ENCODE measurements at regions not wholly inside any gene's neighbourhood (a gene's known extent, or its start where the extent isn't known, plus 50 kb on each side); places are given as distances from the start of the nearest gene placed in this dataset.

DNA sequence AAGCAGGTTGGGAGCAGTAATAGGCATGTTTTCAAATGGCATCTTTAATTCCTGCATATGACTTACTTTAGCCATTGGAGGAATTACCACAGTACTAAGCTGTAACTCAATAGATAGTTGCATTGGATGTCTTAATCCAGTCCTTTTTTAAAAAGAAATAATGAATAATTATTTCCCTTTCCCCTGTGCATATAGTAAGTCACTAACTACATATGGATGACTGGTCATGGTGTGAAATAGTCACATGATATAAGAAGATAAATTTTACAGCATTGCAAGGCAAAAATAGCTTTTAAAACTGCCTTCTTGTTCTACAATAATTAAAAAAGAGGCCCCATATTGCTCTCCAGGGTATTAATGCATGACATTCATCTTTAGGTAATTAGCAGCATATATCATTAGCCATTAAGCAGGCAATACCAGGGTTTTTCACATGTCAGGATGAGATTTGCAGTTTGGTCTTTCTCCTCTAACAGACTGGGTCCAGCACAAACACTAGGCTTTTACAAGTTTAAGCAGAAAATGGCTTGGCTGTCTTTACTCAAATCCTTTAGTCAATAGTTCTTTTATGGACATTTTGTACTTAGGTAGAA, 606.4 kb upstream of the RORB start:
- Histone ChIP-seq H3K4me1 (ENCODE audit: control insufficient read depth, insufficient read depth, low read length, poor library complexity, severe bottlenecking) (no peaks in the 10 kb centered on the region), H3K27ac (ENCODE audit: insufficient read depth, low read length, poor library complexity, severe bottlenecking) (no peak overlapping the region), H3K9me3 (ENCODE audit: control insufficient read depth, low read length) (no peaks in the 10 kb centered on the region), H3K4me3 (ENCODE audit: insufficient read depth, low read depth, low read length, poor library complexity, severe bottlenecking) (no peak overlapping the region), H3K36me3 (ENCODE audit: control insufficient read depth, insufficient read depth, low read length) (no peaks in the 10 kb centered on the region), H3K27me3 (replicated peaks; ENCODE audit: control insufficient read depth, insufficient read depth, low read length, poor library complexity, severe bottlenecking) (no peaks in the 10 kb centered on the region)
- no peak for DNase-seq

DNA sequence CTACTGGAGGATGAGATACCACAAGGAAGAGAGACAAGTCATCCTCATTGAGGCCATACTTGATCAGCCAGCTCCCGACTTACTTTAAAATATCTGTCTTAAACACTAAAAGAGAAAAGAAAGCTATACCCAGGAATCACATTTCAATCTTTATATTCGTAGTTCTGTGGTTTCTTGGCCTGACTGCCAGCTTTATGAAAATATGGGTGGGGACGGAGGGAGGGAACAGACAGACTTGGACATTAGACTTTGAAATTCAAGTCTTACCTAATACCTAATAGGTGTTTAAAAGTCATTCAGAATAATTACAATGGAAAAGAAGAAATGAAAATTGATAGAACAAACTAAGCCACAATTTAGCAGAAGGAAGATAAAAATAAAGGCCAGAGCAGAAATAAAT, 604.8 kb upstream of the RORB start:
- no peak overlapping the region for H3K27ac ChIP-seq (ENCODE audit: insufficient read depth, low read length, poor library complexity, severe bottlenecking)
- DNase-seq, result no peak
- H3K4me1 ChIP-seq (ENCODE audit: control insufficient read depth, insufficient read depth, low read length, poor library complexity, severe bottlenecking), result no peaks in the 10 kb centered on the region
- H3K9me3 ChIP-seq (ENCODE audit: control insufficient read depth, low read length), result no peaks in the 10 kb centered on the region
- H3K4me3 ChIP-seq (ENCODE audit: insufficient read depth, low read depth, low read length, poor library complexity, severe bottlenecking), result no peak overlapping the region
- H3K36me3 ChIP-seq (ENCODE audit: control insufficient read depth, insufficient read depth, low read length), result no peaks in the 10 kb centered on the region
- H3K27me3 ChIP-seq (replicated peaks; ENCODE audit: control insufficient read depth, insufficient read depth, low read length, poor library complexity, severe bottlenecking), result no peaks in the 10 kb centered on the region

DNA sequence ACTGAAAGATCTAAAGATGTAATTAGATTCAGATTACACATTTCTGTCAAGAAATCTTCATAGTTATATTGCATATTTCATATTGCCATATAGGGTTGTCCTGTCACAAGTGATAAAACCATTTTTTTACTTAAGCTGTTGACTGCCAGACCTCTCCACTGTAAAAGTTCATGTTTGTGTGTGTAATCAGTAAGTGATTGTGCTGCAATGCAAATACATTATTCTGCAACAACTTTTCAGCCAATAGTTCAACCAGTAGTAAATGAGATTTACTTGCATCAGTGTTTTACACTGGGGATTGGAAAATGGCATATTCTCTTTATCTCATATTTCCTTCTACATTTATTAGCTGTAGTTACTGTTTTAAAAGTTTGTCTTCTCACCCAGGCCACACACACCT, 603.9 kb upstream of the RORB start:
- Histone ChIP-seq H3K9me3 (ENCODE audit: control insufficient read depth, low read length) (no peaks in the 10 kb centered on the region), H3K4me1 (ENCODE audit: control insufficient read depth, insufficient read depth, low read length, poor library complexity, severe bottlenecking) (no peaks in the 10 kb centered on the region), H3K36me3 (ENCODE audit: control insufficient read depth, insufficient read depth, low read length) (no peaks in the 10 kb centered on the region), H3K27me3 (replicated peaks; ENCODE audit: control insufficient read depth, insufficient read depth, low read length, poor library complexity, severe bottlenecking) (no peaks in the 10 kb centered on the region), H3K4me3 (ENCODE audit: insufficient read depth, low read depth, low read length, poor library complexity, severe bottlenecking) (no peak overlapping the region), H3K27ac (ENCODE audit: insufficient read depth, low read length, poor library complexity, severe bottlenecking) (no peak overlapping the region)
- no peak for DNase-seq

DNA sequence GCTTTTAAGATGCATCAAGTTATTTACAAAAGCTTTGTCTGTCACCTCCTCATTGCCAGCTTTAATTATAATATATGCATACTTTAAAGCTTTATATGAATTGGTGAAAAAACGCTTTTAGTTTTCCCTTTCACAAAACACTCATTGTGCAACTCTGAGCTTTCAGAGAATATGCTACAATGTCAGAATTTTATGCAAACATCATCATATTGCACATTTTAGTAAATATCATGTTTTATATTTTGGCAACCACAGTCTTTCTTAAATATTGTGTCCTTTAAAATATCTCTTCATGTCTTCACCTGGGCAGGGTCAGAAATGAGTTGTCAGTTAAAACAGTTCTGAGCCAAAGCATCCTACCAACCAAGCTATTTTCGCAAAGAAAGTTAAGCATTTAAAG, 601.1 kb upstream of the RORB start:
- no peaks in the 10 kb centered on the region for H3K36me3 ChIP-seq (ENCODE audit: control insufficient read depth, insufficient read depth, low read length)
- no peaks in the 10 kb centered on the region for H3K27me3 ChIP-seq (replicated peaks; ENCODE audit: control insufficient read depth, insufficient read depth, low read length, poor library complexity, severe bottlenecking)
- no peaks in the 10 kb centered on the region for H3K9me3 ChIP-seq (ENCODE audit: control insufficient read depth, low read length)
- H3K27ac ChIP-seq (ENCODE audit: insufficient read depth, low read length, poor library complexity, severe bottlenecking), result no peak overlapping the region
- H3K4me3 ChIP-seq (ENCODE audit: insufficient read depth, low read depth, low read length, poor library complexity, severe bottlenecking), result no peak overlapping the region
- no peaks in the 10 kb centered on the region for H3K4me1 ChIP-seq (ENCODE audit: control insufficient read depth, insufficient read depth, low read length, poor library complexity, severe bottlenecking)
- no peak for DNase-seq

DNA sequence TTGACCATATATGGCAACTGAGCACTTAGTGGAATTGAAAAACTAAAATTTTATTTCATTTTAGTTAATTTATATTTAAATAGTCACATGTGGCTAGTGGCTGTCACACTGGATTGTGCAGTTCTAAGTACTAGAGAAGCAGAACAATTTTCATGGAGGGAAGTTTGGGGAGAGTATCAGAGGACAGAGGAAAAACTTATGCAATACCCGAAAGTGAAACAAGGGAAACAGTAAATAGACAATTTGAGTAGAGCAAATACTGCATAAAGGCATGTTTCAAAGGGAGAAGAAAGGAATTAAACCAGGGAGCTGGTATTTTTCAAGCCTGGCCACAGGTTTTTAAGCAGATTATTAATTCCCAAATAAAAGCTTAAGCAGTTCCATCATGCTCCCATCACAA, 590.5 kb upstream of the RORB start:
- no peak for DNase-seq
- no peak overlapping the region for H3K4me3 ChIP-seq (ENCODE audit: insufficient read depth, low read depth, low read length, poor library complexity, severe bottlenecking)
- no peak overlapping the region for H3K27ac ChIP-seq (ENCODE audit: insufficient read depth, low read length, poor library complexity, severe bottlenecking)
- H3K27me3 ChIP-seq (replicated peaks; ENCODE audit: control insufficient read depth, insufficient read depth, low read length, poor library complexity, severe bottlenecking), result no peaks in the 10 kb centered on the region
- H3K36me3 ChIP-seq (ENCODE audit: control insufficient read depth, insufficient read depth, low read length), result no peaks in the 10 kb centered on the region
- no peaks in the 10 kb centered on the region for H3K9me3 ChIP-seq (ENCODE audit: control insufficient read depth, low read length)
- H3K4me1 ChIP-seq (ENCODE audit: control insufficient read depth, insufficient read depth, low read length, poor library complexity, severe bottlenecking), result no peaks in the 10 kb centered on the region

DNA sequence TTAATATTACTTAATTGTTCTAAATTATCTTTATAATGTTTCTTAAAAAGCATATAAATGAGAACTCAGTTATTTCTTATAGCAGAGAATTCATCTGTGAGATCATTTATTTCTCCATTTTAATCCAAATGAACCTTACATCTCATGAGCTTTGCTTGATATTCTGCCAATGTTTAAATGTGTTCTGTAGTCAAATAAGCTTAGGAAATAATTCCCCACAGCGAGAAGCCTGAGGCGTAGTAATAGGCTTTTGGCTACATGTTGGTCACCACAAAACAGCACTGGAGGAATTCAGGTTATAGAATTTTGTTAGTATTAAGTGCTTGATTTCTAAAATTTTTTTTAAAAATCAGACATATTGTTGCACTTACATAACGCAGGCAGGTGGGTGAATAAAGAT, 585.3 kb upstream of the RORB start:
- Histone ChIP-seq H3K4me1 (ENCODE audit: control insufficient read depth, insufficient read depth, low read length, poor library complexity, severe bottlenecking) (no peaks in the 10 kb centered on the region), H3K9me3 (ENCODE audit: control insufficient read depth, low read length) (no peaks in the 10 kb centered on the region), H3K27me3 (replicated peaks; ENCODE audit: control insufficient read depth, insufficient read depth, low read length, poor library complexity, severe bottlenecking) (no peaks in the 10 kb centered on the region), H3K4me3 (ENCODE audit: insufficient read depth, low read depth, low read length, poor library complexity, severe bottlenecking) (no peak overlapping the region), H3K36me3 (ENCODE audit: control insufficient read depth, insufficient read depth, low read length) (no peaks in the 10 kb centered on the region), H3K27ac (ENCODE audit: insufficient read depth, low read length, poor library complexity, severe bottlenecking) (no peak overlapping the region)
- DNase-seq, result no peak

DNA sequence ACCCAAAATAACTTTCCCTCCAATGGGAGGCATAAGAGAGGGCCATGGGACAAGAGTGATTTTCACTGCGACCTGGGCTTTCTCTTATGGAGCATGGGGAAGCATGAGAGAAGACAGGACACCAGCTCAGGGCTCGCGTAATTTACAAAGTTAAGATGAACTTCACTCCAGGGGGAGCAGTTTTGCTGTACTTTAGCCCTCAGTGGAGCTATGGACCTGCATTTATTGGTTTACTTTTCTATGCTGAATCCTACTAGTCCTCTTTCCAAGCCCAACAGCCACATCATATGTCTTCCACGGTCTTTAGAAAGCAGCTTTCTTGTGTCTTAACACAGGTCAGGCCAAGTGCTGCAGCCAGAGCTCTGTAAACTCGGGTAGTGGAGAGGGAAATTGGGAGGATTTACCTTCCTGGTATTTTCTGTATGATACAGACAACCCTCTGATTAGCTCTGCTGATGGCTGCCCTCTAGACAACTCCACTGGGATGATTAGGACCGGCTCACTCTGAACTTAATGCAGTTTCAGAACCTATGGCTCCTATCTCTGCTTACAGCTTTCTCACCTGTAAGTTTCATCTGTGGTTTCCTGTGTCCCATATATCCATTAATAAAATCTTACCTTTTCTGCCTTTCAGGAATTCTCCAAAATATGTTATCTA, 581.0 kb upstream of the RORB start:
- Histone ChIP-seq H3K27me3 (replicated peaks; ENCODE audit: control insufficient read depth, insufficient read depth, low read length, poor library complexity, severe bottlenecking) (no peaks in the 10 kb centered on the region), H3K27ac (ENCODE audit: insufficient read depth, low read length, poor library complexity, severe bottlenecking) (no peak overlapping the region), H3K4me1 (ENCODE audit: control insufficient read depth, insufficient read depth, low read length, poor library complexity, severe bottlenecking) (no peaks in the 10 kb centered on the region), H3K4me3 (ENCODE audit: insufficient read depth, low read depth, low read length, poor library complexity, severe bottlenecking) (no peak overlapping the region), H3K36me3 (ENCODE audit: control insufficient read depth, insufficient read depth, low read length) (no peaks in the 10 kb centered on the region), H3K9me3 (ENCODE audit: control insufficient read depth, low read length) (no peaks in the 10 kb centered on the region)
- DNase-seq, result no peak

DNA sequence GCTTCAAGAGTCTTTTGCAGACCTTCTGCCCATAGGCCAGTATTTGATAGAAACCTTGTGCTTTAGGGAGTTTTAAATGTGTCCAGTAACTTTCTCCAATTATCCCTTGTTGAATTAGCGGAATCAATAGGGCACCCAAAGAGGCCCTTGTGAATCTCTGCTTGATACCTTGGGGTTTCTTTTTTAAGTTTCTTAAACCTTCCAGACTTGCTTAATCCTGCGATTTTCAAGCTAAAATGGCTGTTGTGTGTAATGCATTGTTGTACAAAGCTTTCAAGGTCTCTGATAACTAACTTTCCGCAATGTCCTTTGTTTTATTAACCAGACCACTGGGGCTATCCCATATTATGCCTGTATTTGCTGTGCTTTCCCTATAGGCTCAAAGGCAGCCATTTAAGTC, 577.4 kb upstream of the RORB start:
- no peak overlapping the region for H3K27ac ChIP-seq (ENCODE audit: insufficient read depth, low read length, poor library complexity, severe bottlenecking)
- H3K9me3 ChIP-seq (ENCODE audit: control insufficient read depth, low read length), result no peaks in the 10 kb centered on the region
- no peaks in the 10 kb centered on the region for H3K27me3 ChIP-seq (replicated peaks; ENCODE audit: control insufficient read depth, insufficient read depth, low read length, poor library complexity, severe bottlenecking)
- DNase-seq, result no peak
- H3K4me1 ChIP-seq (ENCODE audit: control insufficient read depth, insufficient read depth, low read length, poor library complexity, severe bottlenecking), result no peaks in the 10 kb centered on the region
- H3K36me3 ChIP-seq (ENCODE audit: control insufficient read depth, insufficient read depth, low read length), result no peaks in the 10 kb centered on the region
- no peak overlapping the region for H3K4me3 ChIP-seq (ENCODE audit: insufficient read depth, low read depth, low read length, poor library complexity, severe bottlenecking)

DNA sequence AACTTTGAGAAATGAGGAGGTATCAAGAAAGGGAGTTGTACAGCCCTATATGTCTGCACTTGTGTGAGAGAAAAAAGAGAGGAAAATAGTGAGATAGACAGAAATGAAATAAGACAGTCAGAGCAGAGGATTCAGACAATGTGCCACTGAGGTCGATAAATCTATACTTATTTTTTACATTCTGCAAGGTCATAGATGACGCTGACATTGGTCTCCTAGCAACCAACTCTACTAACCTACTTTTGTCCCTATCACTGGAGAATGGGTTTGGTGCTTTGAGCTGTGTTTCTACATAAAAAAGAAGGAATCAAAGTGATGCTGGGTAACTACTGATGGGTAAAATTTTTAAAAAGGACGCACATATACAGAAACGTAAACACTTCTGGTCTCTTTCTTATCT, 573.3 kb upstream of the RORB start:
- Histone ChIP-seq H3K4me3 (ENCODE audit: insufficient read depth, low read depth, low read length, poor library complexity, severe bottlenecking) (no peak overlapping the region), H3K27ac (ENCODE audit: insufficient read depth, low read length, poor library complexity, severe bottlenecking) (no peak overlapping the region), H3K27me3 (replicated peaks; ENCODE audit: control insufficient read depth, insufficient read depth, low read length, poor library complexity, severe bottlenecking) (no peaks in the 10 kb centered on the region), H3K4me1 (ENCODE audit: control insufficient read depth, insufficient read depth, low read length, poor library complexity, severe bottlenecking) (no peaks in the 10 kb centered on the region), H3K9me3 (ENCODE audit: control insufficient read depth, low read length) (no peaks in the 10 kb centered on the region), H3K36me3 (ENCODE audit: control insufficient read depth, insufficient read depth, low read length) (no peaks in the 10 kb centered on the region)
- DNase-seq, result no peak

DNA sequence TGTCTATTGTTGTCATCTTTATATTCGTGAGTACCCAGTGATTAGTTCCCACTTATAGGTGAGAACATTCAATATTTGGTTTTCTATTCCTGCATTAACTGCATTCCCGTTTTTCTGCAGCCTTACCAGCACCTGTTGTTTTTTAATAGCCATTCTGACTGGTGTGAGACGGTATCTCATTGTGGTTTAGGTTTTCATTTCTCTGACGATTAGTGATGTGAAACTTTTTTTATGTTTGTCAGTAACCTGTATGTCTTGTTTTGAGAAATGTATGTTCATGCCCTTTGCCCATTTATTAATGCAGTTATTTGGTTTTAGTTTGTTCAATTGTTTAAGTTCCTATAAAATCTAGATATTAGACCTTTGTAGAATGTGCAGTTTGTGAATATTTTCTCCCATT, 546.0 kb upstream of the RORB start:
- H3K9me3 ChIP-seq (ENCODE audit: control insufficient read depth, low read length), result no peaks in the 10 kb centered on the region
- no peaks in the 10 kb centered on the region for H3K36me3 ChIP-seq (ENCODE audit: control insufficient read depth, insufficient read depth, low read length)

More for the DNA sequence above, 546.0 kb upstream of the RORB start:
- Histone ChIP-seq H3K27ac (ENCODE audit: insufficient read depth, low read length, poor library complexity, severe bottlenecking) (no peak overlapping the region), H3K4me3 (ENCODE audit: insufficient read depth, low read depth, low read length, poor library complexity, severe bottlenecking) (no peak overlapping the region), H3K27me3 (replicated peaks; ENCODE audit: control insufficient read depth, insufficient read depth, low read length, poor library complexity, severe bottlenecking) (no peaks in the 10 kb centered on the region), H3K4me1 (ENCODE audit: control insufficient read depth, insufficient read depth, low read length, poor library complexity, severe bottlenecking) (no peaks in the 10 kb centered on the region)
- DNase-seq, result no peak

Data from effector memory CD4-positive, alpha-beta T cell (primary cell).